ENCODE measurements at regions not wholly inside any gene's neighbourhood (a gene's known extent, or its start where the extent isn't known, plus 50 kb on each side); places are given as distances from the start of the nearest gene placed in this dataset.

DNA sequence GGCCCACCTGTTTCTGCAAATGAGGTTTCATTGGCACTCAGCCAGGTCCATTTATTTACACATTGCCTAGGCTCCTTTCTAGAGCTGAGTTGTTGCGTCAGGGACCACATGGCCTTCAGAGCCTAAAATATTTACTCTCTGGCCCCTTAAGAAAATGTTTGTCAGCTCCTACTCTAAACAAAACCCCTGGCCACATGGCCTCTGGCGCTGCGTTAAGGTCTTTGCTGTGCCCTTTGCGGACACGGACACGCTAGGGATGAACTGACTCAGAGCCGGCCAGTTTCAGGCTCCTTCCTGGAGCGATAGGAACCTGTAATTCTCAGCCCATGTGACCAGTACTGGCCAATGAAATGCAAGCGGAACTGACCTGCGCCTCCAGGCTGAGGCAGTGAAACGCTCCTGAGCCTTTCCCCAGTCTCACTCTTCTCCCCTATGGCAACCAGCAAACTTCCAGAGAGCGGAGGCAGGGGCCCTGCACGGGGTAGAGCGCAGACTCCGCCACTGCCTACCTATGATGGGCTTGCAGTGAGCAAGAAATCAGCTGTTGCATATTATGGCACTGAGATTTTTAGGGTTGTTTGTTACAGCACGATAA, 160.3 kb downstream of the ETS2 start (continued):
- TF ChIP-seq ZNF221 (tag by site-specific recombination; IDR thresholded peaks at IDR 0.05; ENCODE audit: borderline replicate concordance), result no peak
- TF ChIP-seq, protein P1, sequence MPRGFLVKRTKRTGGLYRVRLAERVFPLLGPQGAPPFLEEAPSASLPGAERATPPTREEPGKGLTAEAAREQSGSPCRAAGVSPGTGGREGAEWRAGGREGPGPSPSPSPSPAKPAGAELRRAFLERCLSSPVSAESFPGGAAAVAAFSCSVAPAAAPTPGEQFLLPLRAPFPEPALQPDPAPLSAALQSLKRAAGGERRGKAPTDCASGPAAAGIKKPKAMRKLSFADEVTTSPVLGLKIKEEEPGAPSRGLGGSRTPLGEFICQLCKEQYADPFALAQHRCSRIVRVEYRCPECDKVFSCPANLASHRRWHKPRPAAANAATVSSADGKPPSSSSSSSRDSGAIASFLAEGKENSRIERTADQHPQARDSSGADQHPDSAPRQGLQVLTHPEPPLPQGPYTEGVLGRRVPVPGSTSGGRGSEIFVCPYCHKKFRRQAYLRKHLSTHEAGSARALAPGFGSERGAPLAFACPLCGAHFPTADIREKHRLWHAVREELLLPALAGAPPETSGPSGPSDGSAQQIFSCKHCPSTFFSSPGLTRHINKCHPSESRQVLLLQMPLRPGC (tag by site-specific recombination; IDR thresholded peaks at IDR 0.05), result no peak
- TF ChIP-seq ZNF776 (tag by site-specific recombination; IDR thresholded peaks at IDR 0.05; ENCODE audit: borderline replicate concordance), result no peak
- TF ChIP-seq ZNF624 (tag by site-specific recombination; IDR thresholded peaks at IDR 0.05), result no peak
- TF ChIP-seq ZNF24 (tag by site-specific recombination; IDR thresholded peaks at IDR 0.05), result no peak
- TF ChIP-seq ZNF211 (tag by site-specific recombination; IDR thresholded peaks at IDR 0.05; ENCODE audit: low read depth), result no peak
- no peak for TF ChIP-seq KLF7 (tag by site-specific recombination; IDR thresholded peaks at IDR 0.05; ENCODE audit: borderline replicate concordance)
- TF ChIP-seq ZNF184 (tag by site-specific recombination; IDR thresholded peaks at IDR 0.05), result no peak
- peak; percentile 47; the same call in 1 of the 2 replicates for TF ChIP-seq ZNF350 (tag by site-specific recombination; IDR thresholded peaks at IDR 0.05)
- TF ChIP-seq SCRT2 (tag by site-specific recombination; IDR thresholded peaks at IDR 0.05), result peak; percentile 32; the same call in 1 of the 2 replicates
- no peak for TF ChIP-seq ZNF560 (tag by site-specific recombination; IDR thresholded peaks at IDR 0.05; ENCODE audit: borderline replicate concordance)

DNA sequence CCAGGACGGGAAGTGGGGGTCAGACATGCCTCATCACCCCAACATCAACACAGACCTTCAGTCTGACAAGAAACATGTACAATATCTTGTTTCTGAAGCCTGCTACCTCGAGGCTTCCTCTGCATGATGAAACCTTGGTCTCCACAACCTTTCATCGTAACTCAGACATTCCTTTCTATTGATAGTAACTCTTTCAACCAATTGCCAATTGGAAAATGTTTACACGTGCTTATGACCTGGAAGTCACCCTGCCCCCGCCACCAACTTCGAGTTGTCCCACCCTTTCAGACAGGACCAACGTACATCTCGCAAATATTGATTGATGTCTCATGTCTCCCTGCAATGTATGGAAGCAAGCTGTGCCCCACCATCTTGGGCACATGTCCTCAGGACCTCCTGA, 159.5 kb downstream of the ETS2 start:
- H3K4me1 ChIP-seq (ENCODE audit: control insufficient read depth, insufficient read depth, low read length), result peaks cover 2% of the 10 kb centered on the region; the same call in 1 of the 2 replicates
- H3K9me3 ChIP-seq (ENCODE audit: control insufficient read depth, insufficient read depth, low read depth, low read length), result no peaks in the 10 kb centered on the region
- no peak overlapping the region for H3K27ac ChIP-seq (ENCODE audit: extremely low read depth, low read depth, low read length)
- CTCF ChIA-PET, result no interaction called here
- no peaks in the 10 kb centered on the region for H3K36me3 ChIP-seq (ENCODE audit: control insufficient read depth in 2 of 2, insufficient read depth in 1 of 2, low read length in 2 of 2)
- TF ChIP-seq, protein P2, sequence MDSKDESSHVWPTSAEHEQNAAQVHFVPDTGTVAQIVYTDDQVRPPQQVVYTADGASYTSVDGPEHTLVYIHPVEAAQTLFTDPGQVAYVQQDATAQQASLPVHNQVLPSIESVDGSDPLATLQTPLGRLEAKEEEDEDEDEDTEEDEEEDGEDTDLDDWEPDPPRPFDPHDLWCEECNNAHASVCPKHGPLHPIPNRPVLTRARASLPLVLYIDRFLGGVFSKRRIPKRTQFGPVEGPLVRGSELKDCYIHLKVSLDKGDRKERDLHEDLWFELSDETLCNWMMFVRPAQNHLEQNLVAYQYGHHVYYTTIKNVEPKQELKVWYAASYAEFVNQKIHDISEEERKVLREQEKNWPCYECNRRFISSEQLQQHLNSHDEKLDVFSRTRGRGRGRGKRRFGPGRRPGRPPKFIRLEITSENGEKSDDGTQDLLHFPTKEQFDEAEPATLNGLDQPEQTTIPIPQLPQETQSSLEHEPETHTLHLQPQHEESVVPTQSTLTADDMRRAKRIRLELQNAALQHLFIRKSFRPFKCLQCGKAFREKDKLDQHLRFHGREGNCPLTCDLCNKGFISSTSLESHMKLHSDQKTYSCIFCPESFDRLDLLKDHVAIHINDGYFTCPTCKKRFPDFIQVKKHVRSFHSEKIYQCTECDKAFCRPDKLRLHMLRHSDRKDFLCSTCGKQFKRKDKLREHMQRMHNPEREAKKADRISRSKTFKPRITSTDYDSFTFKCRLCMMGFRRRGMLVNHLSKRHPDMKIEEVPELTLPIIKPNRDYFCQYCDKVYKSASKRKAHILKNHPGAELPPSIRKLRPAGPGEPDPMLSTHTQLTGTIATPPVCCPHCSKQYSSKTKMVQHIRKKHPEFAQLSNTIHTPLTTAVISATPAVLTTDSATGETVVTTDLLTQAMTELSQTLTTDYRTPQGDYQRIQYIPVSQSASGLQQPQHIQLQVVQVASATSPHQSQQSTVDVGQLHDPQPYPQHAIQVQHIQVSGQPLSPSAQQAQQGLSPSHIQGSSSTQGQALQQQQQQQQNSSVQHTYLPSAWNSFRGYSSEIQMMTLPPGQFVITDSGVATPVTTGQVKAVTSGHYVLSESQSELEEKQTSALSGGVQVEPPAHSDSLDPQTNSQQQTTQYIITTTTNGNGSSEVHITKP (tag by site-specific recombination; IDR thresholded peaks at IDR 0.05), result no peak
- TF ChIP-seq ZEB2 (tag by site-specific recombination; IDR thresholded peaks at IDR 0.05), result no peak
- TF ChIP-seq ZNF324 (tag by site-specific recombination; IDR thresholded peaks at IDR 0.05), result no peak
- TF ChIP-seq ZNF629 (tag by site-specific recombination; IDR thresholded peaks at IDR 0.05), result no peak
- TF ChIP-seq PRDM1 (tag by site-specific recombination; IDR thresholded peaks at IDR 0.05), result no peak
- no peak for TF ChIP-seq ZFP41 (tag by site-specific recombination; IDR thresholded peaks at IDR 0.05; ENCODE audit: borderline replicate concordance)
- no peak for TF ChIP-seq ZNF664 (tag by site-specific recombination; IDR thresholded peaks at IDR 0.05)
- TF ChIP-seq, protein P3, sequence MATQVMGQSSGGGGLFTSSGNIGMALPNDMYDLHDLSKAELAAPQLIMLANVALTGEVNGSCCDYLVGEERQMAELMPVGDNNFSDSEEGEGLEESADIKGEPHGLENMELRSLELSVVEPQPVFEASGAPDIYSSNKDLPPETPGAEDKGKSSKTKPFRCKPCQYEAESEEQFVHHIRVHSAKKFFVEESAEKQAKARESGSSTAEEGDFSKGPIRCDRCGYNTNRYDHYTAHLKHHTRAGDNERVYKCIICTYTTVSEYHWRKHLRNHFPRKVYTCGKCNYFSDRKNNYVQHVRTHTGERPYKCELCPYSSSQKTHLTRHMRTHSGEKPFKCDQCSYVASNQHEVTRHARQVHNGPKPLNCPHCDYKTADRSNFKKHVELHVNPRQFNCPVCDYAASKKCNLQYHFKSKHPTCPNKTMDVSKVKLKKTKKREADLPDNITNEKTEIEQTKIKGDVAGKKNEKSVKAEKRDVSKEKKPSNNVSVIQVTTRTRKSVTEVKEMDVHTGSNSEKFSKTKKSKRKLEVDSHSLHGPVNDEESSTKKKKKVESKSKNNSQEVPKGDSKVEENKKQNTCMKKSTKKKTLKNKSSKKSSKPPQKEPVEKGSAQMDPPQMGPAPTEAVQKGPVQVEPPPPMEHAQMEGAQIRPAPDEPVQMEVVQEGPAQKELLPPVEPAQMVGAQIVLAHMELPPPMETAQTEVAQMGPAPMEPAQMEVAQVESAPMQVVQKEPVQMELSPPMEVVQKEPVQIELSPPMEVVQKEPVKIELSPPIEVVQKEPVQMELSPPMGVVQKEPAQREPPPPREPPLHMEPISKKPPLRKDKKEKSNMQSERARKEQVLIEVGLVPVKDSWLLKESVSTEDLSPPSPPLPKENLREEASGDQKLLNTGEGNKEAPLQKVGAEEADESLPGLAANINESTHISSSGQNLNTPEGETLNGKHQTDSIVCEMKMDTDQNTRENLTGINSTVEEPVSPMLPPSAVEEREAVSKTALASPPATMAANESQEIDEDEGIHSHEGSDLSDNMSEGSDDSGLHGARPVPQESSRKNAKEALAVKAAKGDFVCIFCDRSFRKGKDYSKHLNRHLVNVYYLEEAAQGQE (tag by site-specific recombination; IDR thresholded peaks at IDR 0.05), result no peak
- TF ChIP-seq, protein P4, sequence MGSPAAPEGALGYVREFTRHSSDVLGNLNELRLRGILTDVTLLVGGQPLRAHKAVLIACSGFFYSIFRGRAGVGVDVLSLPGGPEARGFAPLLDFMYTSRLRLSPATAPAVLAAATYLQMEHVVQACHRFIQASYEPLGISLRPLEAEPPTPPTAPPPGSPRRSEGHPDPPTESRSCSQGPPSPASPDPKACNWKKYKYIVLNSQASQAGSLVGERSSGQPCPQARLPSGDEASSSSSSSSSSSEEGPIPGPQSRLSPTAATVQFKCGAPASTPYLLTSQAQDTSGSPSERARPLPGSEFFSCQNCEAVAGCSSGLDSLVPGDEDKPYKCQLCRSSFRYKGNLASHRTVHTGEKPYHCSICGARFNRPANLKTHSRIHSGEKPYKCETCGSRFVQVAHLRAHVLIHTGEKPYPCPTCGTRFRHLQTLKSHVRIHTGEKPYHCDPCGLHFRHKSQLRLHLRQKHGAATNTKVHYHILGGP (tag by site-specific recombination; IDR thresholded peaks at IDR 0.05), result no peak
- no peak for TF ChIP-seq ZNF274 (IDR thresholded peaks at IDR 0.05; ENCODE audit: low read length)
- no peak for TF ChIP-seq ZNF274 (tag by site-specific recombination; IDR thresholded peaks at IDR 0.05; ENCODE audit: borderline replicate concordance)
- no peak for TF ChIP-seq ZNF521 (tag by site-specific recombination; IDR thresholded peaks at IDR 0.05)
- TF ChIP-seq MZF1 (tag by site-specific recombination; IDR thresholded peaks at IDR 0.05; ENCODE audit: borderline replicate concordance), result no peak
- POLR2A ChIA-PET, result interaction anchor here (1.1 kb wide), 1 partner anchor 14 kb away, joined by 3 read pairs; no protein-coding TSS in a partner anchor
- H3K4me3 ChIP-seq (ENCODE audit: low read depth, low read length), result no peak overlapping the region
